GM20000 (cell line): ENCODE measurements at regions not wholly inside any gene's neighbourhood (a gene's known extent, or its start where the extent isn't known, plus 50 kb on each side); places are given as distances from the start of the nearest gene placed in this dataset.

Source experiments
- DNase-seq: peaks from one replicate; pipeline ENCODE4 v3.0.0; 2012; ENCODE audit warnings: low spot score
- TF ChIP-seq, protein P1 (sequence below): IDR thresholded peaks from 2 replicates; pipeline ENCODE4 v1.5.1; 2012; ENCODE audit warnings: mild to moderate bottlenecking, control low read depth; ENCODE audit errors: extremely low read depth, missing control alignments

DNA sequence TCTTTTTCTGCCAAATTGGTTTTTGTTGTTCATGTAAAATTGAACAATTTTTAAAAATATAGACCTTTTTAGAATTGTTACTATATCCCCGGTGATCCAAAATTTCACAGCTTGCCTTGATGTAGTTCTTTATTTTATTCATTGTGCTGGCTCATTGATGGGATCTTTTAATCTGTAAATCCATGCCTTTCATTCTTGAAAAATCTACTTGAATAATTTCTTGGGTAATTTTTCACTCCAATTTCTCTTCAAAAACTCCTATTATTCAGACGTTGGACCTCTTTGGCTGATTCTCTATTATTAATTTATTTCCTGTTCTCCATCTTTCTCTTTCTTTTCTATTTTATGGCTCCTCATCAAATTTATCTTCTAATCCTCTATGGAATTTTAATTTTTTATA is 476.1 kb upstream of the CITED2 start:
- TF ChIP-seq, protein P1, sequence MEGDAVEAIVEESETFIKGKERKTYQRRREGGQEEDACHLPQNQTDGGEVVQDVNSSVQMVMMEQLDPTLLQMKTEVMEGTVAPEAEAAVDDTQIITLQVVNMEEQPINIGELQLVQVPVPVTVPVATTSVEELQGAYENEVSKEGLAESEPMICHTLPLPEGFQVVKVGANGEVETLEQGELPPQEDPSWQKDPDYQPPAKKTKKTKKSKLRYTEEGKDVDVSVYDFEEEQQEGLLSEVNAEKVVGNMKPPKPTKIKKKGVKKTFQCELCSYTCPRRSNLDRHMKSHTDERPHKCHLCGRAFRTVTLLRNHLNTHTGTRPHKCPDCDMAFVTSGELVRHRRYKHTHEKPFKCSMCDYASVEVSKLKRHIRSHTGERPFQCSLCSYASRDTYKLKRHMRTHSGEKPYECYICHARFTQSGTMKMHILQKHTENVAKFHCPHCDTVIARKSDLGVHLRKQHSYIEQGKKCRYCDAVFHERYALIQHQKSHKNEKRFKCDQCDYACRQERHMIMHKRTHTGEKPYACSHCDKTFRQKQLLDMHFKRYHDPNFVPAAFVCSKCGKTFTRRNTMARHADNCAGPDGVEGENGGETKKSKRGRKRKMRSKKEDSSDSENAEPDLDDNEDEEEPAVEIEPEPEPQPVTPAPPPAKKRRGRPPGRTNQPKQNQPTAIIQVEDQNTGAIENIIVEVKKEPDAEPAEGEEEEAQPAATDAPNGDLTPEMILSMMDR, result no peak
- no peak for DNase-seq

DNA sequence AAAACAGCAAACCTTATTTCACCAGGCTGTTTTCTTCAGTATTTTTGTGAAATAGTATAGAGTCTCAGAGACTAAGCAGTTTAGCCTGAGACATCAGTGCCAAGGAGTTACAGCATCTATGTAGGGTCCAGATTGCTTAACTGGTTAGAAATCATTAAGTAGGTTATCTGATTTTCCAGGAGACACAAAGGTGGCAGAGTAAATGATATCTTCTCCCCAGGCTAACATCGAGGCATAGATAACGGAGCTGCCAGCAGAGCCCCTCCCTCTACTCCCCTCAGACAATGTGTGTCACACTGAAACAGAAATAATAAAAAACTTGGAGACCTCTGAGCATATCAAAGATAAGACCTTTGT is 473.0 kb upstream of the CITED2 start:
- DNase-seq, result no peak
- TF ChIP-seq, protein P1, result no peak

DNA sequence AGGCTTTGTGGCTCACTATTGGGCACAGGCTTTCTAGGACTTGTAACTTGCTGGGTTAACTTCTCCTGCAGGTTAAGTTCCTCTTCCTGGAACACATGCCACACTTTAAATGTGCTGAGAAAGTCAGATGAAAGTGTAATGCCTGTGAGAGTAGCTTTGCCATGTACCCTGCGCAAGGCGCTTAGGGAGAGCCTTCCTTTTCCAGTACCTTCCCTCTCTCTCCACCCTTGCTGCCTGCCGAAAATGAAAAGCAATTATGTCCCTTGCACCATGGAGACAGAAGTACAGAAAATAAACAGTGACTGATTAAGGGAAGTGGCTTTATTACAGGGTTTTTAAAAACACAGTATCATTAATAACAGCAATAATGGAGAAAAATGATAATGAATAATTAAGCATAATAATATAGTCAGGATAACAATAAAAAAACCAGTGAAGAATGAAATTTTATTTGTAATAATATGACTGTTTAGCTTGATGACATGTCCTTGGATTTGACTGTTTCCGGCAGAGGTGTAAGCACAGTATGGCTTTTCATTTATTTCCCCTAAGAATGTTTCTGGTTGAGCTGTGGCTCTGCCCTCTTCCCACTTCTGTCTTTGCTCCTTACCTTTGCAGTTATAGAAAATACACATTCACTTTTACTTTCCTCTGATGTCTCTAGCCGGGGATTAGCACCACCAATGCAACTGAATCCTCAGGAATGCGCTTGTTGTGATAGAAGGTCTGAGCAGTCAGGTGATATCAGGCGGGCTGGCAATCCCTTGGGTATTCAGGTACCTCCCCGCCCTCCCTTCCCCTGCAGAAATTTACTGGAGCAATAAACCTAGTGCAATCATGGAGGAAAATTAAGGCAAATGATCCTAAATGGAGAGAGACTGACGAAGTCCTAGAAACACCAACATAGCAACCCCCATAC is 472.3 kb upstream of the CITED2 start:
- no peak for DNase-seq
- TF ChIP-seq, protein P1, result no peak

DNA sequence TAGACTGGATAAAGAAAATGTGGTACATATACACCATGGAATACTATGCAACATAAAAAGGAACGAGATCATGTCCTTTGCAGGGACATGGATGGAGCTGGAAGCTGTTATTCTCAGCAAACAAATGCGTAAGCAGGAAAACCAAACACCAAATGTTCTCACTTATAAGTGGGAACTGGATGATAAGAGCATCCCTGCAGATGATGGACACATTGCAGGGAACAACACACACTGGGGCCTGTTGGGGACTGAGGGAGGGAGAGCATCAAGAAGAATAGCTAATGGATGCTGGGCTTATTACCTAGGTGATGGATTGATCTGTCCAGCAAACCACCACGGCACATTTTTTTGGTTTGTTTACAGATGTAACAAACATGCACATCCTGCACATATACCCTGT is 470.5 kb upstream of the CITED2 start:
- TF ChIP-seq, protein P1, result no peak
- DNase-seq, result no peak

DNA sequence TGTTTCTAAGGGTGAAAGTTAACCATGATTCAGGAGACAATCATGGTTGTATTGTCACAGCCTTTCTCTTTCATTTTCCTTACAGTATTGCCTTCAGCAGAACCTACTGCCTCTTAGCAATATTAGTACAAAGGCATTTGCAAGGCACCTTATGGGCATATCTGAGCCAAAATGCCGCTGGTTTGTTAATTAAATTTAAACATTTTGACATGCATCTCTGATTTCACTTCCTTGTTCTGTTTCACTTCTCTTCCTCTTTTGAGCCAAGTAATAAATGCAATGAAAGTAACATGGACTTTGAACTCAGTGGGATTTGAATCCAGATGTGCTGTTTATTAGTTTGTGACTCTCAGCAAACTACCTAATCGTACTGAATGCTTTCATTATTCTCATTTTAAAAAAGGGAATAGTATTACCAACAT is 467.4 kb upstream of the CITED2 start:
- TF ChIP-seq, protein P1, result no peak
- DNase-seq, result peak; percentile 24

DNA sequence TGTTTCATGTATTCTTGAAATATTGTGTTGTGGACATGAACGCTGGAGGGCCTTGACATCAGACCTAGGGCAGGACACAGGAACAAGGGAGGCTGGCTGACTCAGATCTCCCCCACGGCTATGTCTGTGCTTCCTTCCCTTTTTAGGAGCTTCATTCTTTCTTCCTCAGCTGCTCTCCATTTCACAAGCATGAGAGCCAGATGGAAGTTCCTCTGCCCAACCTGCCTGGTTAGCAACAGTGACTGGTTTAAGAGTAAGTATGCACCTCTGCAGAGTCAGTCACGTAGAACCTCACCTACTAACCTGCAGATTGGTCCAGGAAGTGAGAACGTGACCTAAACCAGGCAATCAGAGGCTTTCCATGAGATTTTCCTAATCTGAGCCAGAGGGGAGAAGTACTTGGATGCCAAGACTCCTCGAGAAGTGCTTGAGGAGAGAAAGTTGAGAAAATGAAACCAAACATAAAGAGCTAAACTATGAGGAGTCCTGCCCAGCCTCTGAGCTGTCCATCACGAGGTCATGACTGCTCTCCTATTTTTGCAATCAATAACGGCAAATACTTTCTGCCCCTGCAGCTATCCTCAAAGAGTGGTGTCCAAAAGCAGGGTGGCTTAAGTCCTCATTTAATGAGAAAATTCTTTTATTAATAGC is 465.2 kb upstream of the CITED2 start:
- no peak for DNase-seq
- TF ChIP-seq, protein P1, result no peak

DNA sequence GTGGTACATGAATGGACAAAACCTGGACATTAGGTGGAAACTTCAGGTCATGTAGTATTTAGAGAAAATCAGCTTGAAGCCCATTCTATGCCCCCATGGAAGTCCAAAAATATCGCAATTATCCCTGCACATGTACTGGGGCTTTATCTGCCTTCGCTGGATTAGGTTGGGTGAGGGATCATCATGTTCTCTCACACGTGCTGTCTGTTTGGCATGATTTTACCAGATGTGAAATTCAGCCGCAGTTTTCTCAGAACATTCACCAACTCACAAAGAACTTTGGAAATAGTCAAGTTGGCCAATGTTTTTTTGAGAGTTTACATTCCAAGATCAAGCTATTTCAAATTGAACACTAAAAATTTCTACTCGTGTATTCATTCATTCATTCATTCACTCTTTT is 459.8 kb upstream of the CITED2 start:
- TF ChIP-seq, protein P1, result no peak
- DNase-seq, result no peak
